22Rv1 (cell line): ENCODE measurements at regions not wholly inside any gene's neighbourhood (a gene's known extent, or its start where the extent isn't known, plus 50 kb on each side); places are given as distances from the start of the nearest gene placed in this dataset.

Experiments used
- H3K27ac ChIP-seq: fragments of 450-650 bp; 2 replicates; pipeline ENCODE4 v1.5.1; 2017
- CTCF ChIP-seq: fragments of 450-650 bp; IDR thresholded peaks from 2 replicates; pipeline ENCODE4 v1.5.1; 2017; ENCODE audit warnings: mild to moderate bottlenecking
- ZFX ChIP-seq: fragments of 450-650 bp; IDR thresholded peaks from 2 replicates; pipeline ENCODE4 v1.6.1; 2017; ENCODE audit warnings: antibody characterized with exemption, borderline replicate concordance

- TF ChIP-seq ZFX (no peak), CTCF (no peak)
- H3K27ac ChIP-seq, result no peak overlapping the region
Observed at GRCh38 chr10:2871673-2872219, 195.6 kb upstream of the PFKP start.

GRCh38 chr10:2870654-2871053 lies 196.7 kb upstream of the PFKP start:
- TF ChIP-seq CTCF (no peak), ZFX (no peak)
- H3K27ac ChIP-seq, result no peak overlapping the region

GRCh38 chr10:2867788-2868299 lies 199.5 kb upstream of the PFKP start:
- no peak overlapping the region for H3K27ac ChIP-seq
- TF ChIP-seq ZFX (no peak), CTCF (no peak)

GRCh38 chr10:2866569-2866968 lies 200.8 kb upstream of the PFKP start:
- H3K27ac ChIP-seq, result no peak overlapping the region
- no peak for TF ChIP-seq ZFX
- TF ChIP-seq CTCF, result no peak

GRCh38 chr10:2861632-2862210 lies 205.6 kb upstream of the PFKP start:
- TF ChIP-seq CTCF (no peak), ZFX (no peak)
- no peak overlapping the region for H3K27ac ChIP-seq

- TF ChIP-seq ZFX (no peak), CTCF (no peak)
- no peak overlapping the region for H3K27ac ChIP-seq
Observed at GRCh38 chr10:2858452-2858851, 208.9 kb upstream of the PFKP start.

- H3K27ac ChIP-seq, result no peak overlapping the region
- no peak for TF ChIP-seq ZFX
- TF ChIP-seq CTCF, result no peak
Observed at GRCh38 chr10:2856598-2856997, 210.8 kb upstream of the PFKP start.
